ENCODE measurements at regions not wholly inside any gene's neighbourhood (a gene's known extent, or its start where the extent isn't known, plus 50 kb on each side); places are given as distances from the start of the nearest gene placed in this dataset.

DNA sequence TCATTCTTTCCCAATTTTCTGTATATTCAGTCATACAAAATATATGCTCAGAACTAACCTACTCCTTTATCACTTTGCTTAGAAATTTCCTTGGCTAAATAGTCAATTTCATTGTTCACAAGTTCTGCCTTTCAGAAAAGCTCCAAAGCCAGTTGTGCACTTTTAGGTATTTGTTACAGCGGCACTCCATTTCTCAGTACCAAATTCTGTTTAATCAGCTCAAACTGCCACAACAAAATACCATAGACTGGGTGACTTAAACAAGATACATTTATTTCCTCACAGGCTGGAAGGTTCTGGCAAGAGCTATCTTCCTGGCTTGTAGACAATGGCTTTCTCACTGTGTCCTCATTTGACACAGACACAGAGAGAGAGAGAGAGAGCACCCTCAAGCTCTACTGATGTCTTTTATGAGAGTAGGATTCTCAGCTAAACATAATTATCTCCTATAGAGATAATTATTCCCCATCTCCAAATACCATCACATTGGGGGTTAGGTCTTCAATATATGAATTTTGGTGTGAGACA lies 188.8 kb upstream of the FSTL5 start:
- CTCF ChIA-PET: interaction anchor here (1.2 kb wide), 1 partner anchor 24 kb away, joined by 4 read pairs; no protein-coding TSS in a partner anchor
- POLR2A ChIA-PET: no interaction called here
- TF ChIP-seq L3MBTL2 (conservative IDR thresholded peaks at IDR 0.05): no peak
- no peak for TF ChIP-seq NFRKB (IDR thresholded peaks at IDR 0.05)
- no peak for TF ChIP-seq SP1 (IDR thresholded peaks at IDR 0.05)
- no peak for TF ChIP-seq FOXA1 (IDR thresholded peaks at IDR 0.05)
- TF ChIP-seq TARDBP (IDR thresholded peaks at IDR 0.05): no peak
- TF ChIP-seq ELF4 (IDR thresholded peaks at IDR 0.05): no peak
- TF ChIP-seq FOXK2 (IDR thresholded peaks at IDR 0.05): no peak
- no peak for TF ChIP-seq LEF1 (IDR thresholded peaks at IDR 0.05; ENCODE audit: borderline replicate concordance)
- TF ChIP-seq FOXM1 (IDR thresholded peaks at IDR 0.05; ENCODE audit: borderline replicate concordance): no peak
- no peak for TF ChIP-seq ARNT (IDR thresholded peaks at IDR 0.05)
- no peak for TF ChIP-seq HDGF (IDR thresholded peaks at IDR 0.05; ENCODE audit: borderline replicate concordance)
- no peak for TF ChIP-seq ZNF384 (IDR thresholded peaks at IDR 0.05)
- TF ChIP-seq BHLHE40 (IDR thresholded peaks at IDR 0.05; ENCODE audit: borderline replicate concordance): no peak
- TF ChIP-seq, protein P1, sequence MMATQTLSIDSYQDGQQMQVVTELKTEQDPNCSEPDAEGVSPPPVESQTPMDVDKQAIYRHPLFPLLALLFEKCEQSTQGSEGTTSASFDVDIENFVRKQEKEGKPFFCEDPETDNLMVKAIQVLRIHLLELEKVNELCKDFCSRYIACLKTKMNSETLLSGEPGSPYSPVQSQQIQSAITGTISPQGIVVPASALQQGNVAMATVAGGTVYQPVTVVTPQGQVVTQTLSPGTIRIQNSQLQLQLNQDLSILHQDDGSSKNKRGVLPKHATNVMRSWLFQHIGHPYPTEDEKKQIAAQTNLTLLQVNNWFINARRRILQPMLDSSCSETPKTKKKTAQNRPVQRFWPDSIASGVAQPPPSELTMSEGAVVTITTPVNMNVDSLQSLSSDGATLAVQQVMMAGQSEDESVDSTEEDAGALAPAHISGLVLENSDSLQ (IDR thresholded peaks at IDR 0.05): no peak
- no peak for TF ChIP-seq CTBP1 (IDR thresholded peaks at IDR 0.05; ENCODE audit: borderline replicate concordance)
- TF ChIP-seq SUZ12 (IDR thresholded peaks at IDR 0.05): no peak
- no peak for DNase-seq (ENCODE audit: extremely low spot score)

- CTCF ChIA-PET: no interaction called here
- no peak for TF ChIP-seq CTBP1 (IDR thresholded peaks at IDR 0.05; ENCODE audit: borderline replicate concordance)
- TF ChIP-seq SUZ12 (IDR thresholded peaks at IDR 0.05): no peak
- no peak for TF ChIP-seq L3MBTL2 (conservative IDR thresholded peaks at IDR 0.05)
- TF ChIP-seq SP1 (IDR thresholded peaks at IDR 0.05): no peak
- no peak for DNase-seq (ENCODE audit: extremely low spot score)
- POLR2A ChIA-PET: no interaction called here
Observed at GRCh38 chr4:162350331-162350730, 186.5 kb upstream of the FSTL5 start.

DNA sequence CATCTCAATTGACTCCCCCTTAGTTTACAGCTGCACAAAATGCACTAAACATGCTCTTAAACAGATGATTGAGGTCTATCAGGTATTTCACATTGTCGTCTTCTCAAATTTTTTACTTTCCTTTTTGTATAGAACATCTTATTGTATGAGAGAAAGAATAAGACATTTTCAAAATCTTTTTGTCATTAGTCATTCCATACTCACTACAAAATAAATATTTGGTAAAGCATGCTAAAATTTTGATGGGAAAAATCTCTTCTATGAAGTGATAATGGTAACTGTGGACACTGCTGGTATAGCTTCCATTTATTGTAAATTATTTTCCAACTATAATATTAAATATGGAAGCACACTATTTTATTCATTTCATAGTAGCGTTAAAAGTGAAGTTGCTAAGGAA lies 185.6 kb upstream of the FSTL5 start:
- CTCF ChIA-PET: no interaction called here
- TF ChIP-seq, protein P1 (IDR thresholded peaks at IDR 0.05): no peak
- TF ChIP-seq ZNF384 (IDR thresholded peaks at IDR 0.05) (no peak), FOXA1 (IDR thresholded peaks at IDR 0.05) (no peak), BHLHE40 (IDR thresholded peaks at IDR 0.05; ENCODE audit: borderline replicate concordance) (no peak), NFRKB (IDR thresholded peaks at IDR 0.05) (no peak), L3MBTL2 (conservative IDR thresholded peaks at IDR 0.05) (no peak)
- POLR2A ChIA-PET: no interaction called here
- DNase-seq (ENCODE audit: extremely low spot score): no peak

DNA sequence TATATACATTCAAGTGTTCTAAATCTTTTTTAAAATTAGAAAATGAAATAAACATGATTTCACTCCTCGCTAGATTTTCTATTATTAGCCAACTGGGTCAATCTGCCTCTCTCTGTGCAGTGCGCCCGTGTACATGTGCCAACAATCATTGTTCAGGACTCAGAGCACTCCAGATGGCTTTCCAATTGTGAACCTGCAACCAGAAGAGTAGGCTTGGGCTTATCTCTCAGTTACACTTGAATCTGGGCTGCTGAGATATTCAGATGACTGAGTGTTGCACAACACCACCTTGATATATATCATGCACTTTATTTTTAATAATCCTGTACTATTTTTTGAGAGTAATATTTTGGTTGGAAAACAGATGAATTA lies 184.0 kb upstream of the FSTL5 start:
- no peak for DNase-seq (ENCODE audit: extremely low spot score)
- ChIA-PET CTCF (no interaction called here), POLR2A (no interaction called here)
- TF ChIP-seq CTBP1 (IDR thresholded peaks at IDR 0.05; ENCODE audit: borderline replicate concordance): no peak
- no peak for TF ChIP-seq HDGF (IDR thresholded peaks at IDR 0.05; ENCODE audit: borderline replicate concordance)
- no peak for TF ChIP-seq ARNT (IDR thresholded peaks at IDR 0.05)
- TF ChIP-seq, protein P1 (IDR thresholded peaks at IDR 0.05): no peak
- TF ChIP-seq SP1 (IDR thresholded peaks at IDR 0.05): no peak
- no peak for TF ChIP-seq ELF4 (IDR thresholded peaks at IDR 0.05)
- no peak for TF ChIP-seq FOXK2 (IDR thresholded peaks at IDR 0.05)
- no peak for TF ChIP-seq TARDBP (IDR thresholded peaks at IDR 0.05)

GRCh38 chr4:162347156-162347841 lies 183.5 kb upstream of the FSTL5 start:
- TF ChIP-seq ZNF384 (IDR thresholded peaks at IDR 0.05) (no peak), L3MBTL2 (conservative IDR thresholded peaks at IDR 0.05) (no peak), ARNT (IDR thresholded peaks at IDR 0.05) (no peak), LEF1 (IDR thresholded peaks at IDR 0.05; ENCODE audit: borderline replicate concordance) (no peak), FOXA1 (IDR thresholded peaks at IDR 0.05) (no peak), FOXM1 (IDR thresholded peaks at IDR 0.05; ENCODE audit: borderline replicate concordance) (no peak), SUZ12 (IDR thresholded peaks at IDR 0.05) (no peak), FOXK2 (IDR thresholded peaks at IDR 0.05) (no peak), NFRKB (IDR thresholded peaks at IDR 0.05) (no peak), BHLHE40 (IDR thresholded peaks at IDR 0.05; ENCODE audit: borderline replicate concordance) (no peak), SP1 (IDR thresholded peaks at IDR 0.05) (no peak), TARDBP (IDR thresholded peaks at IDR 0.05) (no peak), CTBP1 (IDR thresholded peaks at IDR 0.05; ENCODE audit: borderline replicate concordance) (no peak), ELF4 (IDR thresholded peaks at IDR 0.05) (no peak)
- TF ChIP-seq, protein P1 (IDR thresholded peaks at IDR 0.05): no peak
- ChIA-PET CTCF (no interaction called here), POLR2A (no interaction called here)
- DNase-seq (ENCODE audit: extremely low spot score): no peak

DNA sequence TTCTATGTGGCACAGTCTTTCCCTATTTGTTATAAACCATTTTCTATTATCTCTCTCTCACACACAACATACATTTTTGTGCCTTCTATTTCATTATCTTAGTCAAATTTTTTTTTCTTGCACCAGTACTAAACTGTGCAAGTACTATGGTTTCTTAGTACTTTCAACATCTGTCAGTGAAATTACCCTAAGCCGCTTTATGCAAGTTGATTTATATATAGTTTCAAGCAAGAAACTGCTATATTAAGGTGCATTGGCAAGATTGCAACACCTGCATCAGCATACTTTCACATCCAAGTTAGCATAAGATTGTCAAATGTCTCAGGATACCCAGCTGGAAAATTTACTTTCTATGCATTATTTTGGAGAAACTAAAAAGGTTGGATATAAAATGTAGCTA lies 180.2 kb upstream of the FSTL5 start:
- TF ChIP-seq ARNT (IDR thresholded peaks at IDR 0.05): no peak
- TF ChIP-seq NFRKB (IDR thresholded peaks at IDR 0.05): no peak
- no peak for TF ChIP-seq LEF1 (IDR thresholded peaks at IDR 0.05; ENCODE audit: borderline replicate concordance)
- no peak for TF ChIP-seq BHLHE40 (IDR thresholded peaks at IDR 0.05; ENCODE audit: borderline replicate concordance)
- TF ChIP-seq ELF4 (IDR thresholded peaks at IDR 0.05): no peak
- no peak for TF ChIP-seq SUZ12 (IDR thresholded peaks at IDR 0.05)
- TF ChIP-seq, protein P1 (IDR thresholded peaks at IDR 0.05): no peak
- TF ChIP-seq FOXK2 (IDR thresholded peaks at IDR 0.05): no peak
- no peak for TF ChIP-seq TARDBP (IDR thresholded peaks at IDR 0.05)
- no peak for TF ChIP-seq HDGF (IDR thresholded peaks at IDR 0.05; ENCODE audit: borderline replicate concordance)
- no peak for TF ChIP-seq ZNF384 (IDR thresholded peaks at IDR 0.05)
- ChIA-PET POLR2A (no interaction called here), CTCF (interaction anchor here (0.7 kb wide), 1 partner anchor 1163 kb away, joined by 3 read pairs; no protein-coding TSS in a partner anchor)
- DNase-seq (ENCODE audit: extremely low spot score): no peak
